ENCODE measurements at regions not wholly inside any gene's neighbourhood (a gene's known extent, or its start where the extent isn't known, plus 50 kb on each side); places are given as distances from the start of the nearest gene placed in this dataset.

DNA sequence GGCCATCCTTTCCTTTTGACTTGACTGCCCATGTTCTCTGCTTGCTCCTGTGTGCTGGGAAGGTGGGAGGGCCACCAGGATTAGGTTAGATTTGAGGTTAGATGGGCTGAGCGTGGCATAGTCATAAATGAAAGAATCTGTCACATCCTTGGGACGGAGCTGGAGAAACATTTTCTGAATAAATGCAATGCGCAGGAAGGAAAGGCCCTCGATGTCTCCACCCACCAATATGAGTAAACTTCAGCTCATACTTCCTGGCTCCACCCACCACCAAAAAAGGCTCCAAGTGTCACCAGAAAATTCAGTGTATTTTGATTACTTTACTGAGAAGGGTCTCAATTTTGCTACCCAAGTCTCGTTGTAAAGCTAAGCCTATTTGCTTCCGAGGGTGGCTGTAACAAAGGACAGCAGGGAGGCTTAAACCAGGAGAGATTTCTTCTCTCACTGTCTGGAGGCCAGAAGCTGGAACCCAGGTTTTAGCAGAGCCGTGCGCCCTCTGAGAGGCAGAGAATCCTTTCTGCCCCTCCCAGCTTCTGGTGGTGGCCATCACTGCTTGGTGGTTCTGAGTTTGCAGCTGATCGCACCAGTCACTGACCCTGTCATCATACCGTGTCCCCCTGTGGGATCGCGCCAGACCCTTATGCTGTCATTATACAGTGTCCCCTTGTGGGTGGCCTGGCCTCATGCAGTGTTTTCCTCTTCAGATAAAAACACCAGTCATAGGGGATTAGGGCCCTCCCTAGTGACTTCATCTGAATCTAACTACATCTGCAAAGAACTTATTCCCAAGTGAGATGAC is 137.8 kb downstream of the TTLL2 start:
- TF ChIP-seq CTCF (IDR thresholded peaks at IDR 0.05): no peak

GRCh38 chr6:167464177-167464576 is 139.3 kb downstream of the TTLL2 start:
- TF ChIP-seq CTCF (IDR thresholded peaks at IDR 0.05): no peak

GRCh38 chr6:167465482-167465881 is 140.6 kb downstream of the TTLL2 start:
- TF ChIP-seq CTCF (IDR thresholded peaks at IDR 0.05): no peak

- TF ChIP-seq CTCF (IDR thresholded peaks at IDR 0.05): no peak
These were observed 142.4 kb downstream of the TTLL2 start for GRCh38 chr6:167467282-167467681.

DNA sequence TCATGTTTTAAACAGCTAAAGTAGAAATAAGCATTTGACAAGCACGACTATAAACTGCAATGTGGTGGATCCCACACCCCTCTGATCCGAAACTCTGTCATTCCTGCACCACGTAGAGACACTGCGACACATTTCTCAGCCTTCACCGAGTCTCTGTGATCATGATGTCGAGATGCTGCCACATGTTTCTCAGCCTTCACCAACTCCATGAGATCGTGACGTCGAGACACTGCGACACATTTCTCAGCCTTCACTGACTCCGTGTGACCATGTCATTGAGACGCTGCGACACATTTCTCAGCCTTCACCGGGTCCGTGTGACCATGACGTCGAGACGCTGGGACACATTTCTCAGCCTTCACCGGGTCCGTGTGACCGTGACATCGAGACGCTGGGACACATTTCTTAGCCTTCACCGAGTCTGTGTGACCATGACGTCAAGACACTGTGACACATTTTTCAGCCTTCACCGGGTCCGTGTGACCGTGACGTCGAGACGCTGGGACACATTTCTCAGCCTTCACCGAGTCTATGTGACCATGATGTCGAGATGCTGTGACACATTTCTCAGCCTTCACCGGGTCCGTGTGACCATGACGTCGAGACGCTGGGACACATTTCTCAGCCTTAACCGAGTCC is 143.0 kb downstream of the TTLL2 start:
- no peak for TF ChIP-seq CTCF (IDR thresholded peaks at IDR 0.05)

DNA sequence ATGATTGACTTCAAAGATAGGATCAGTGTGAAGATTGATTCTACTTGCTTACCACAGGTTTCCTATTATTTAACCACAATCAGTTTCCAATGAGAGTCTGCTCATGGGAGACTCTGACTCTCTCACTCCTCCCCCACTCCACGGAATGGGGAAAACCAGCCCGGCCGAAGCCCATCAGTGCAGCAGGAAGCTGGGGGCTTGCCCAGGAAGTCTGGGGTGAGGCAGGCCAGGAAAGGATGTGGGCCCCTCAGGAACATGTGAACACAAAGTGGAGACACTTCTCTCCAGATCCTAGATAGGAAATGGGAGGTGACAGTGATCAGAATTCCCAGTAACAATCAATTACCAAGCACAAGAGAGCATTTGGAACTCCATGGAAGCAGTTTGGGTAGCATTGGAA is 144.2 kb downstream of the TTLL2 start:
- no peak for TF ChIP-seq CTCF (IDR thresholded peaks at IDR 0.05)

DNA sequence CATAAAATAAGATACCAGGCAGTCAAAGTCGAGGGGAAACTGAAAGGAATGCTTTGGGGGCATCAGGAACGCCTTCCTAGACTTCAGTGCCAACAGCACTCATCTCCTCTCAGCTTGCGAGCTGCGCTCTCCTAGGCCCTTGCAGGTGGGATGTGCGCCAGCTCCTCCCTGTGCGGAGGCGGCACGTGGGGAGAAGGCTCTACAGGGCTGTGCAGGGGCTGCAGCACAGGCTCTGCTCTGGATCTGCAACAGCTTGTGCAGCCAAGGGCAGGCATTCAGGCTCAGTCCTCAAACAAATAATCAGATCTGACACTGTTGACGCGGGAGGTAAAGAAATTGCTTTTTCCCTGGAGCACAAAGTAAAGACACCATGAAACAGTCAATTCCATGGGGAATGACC is 144.8 kb downstream of the TTLL2 start:
- no peak for TF ChIP-seq CTCF (IDR thresholded peaks at IDR 0.05)

Data from LNCAP (cell line).